ENCODE measurements at regions not wholly inside any gene's neighbourhood (a gene's known extent, or its start where the extent isn't known, plus 50 kb on each side); places are given as distances from the start of the nearest gene placed in this dataset.

GRCh38 chr3:73745526-73746191 is 120.9 kb upstream of the PDZRN3 start:
- Mint-ChIP-seq H3K27me3 (no peaks in the 10 kb centered on the region), H3K36me3 (no peaks in the 10 kb centered on the region), H3K9me3 (peaks cover 2 to 13% (median 5%) of the 10 kb centered on the region in 3 donors), H3K27ac (no peak overlapping the region), H3K4me1 (no peaks in the 10 kb centered on the region), H3K4me3 (no peak overlapping the region)
- no peaks in the 10 kb centered on the region for H3K27me3 ChIP-seq (replicated peaks in 1 of 2; ENCODE audit: control insufficient read depth in 2 of 2, extremely low read depth in 1 of 2, insufficient read depth in 2 of 2, low read length in 1 of 2)
- DNase-seq (no peak), ATAC-seq (replicated peaks in 1 of 4) (no peak)
- POLR2A ChIA-PET = no interaction called here
- H3K36me3 ChIP-seq (ENCODE audit: control insufficient read depth in 2 of 2, extremely low read depth in 1 of 2, insufficient read depth in 1 of 2, low read length in 1 of 2) = no peaks in the 10 kb centered on the region
- no peak overlapping the region for H3K27ac ChIP-seq (ENCODE audit: low read length)
- H3K9me3 ChIP-seq = no peaks in the 10 kb centered on the region
- no peaks in the 10 kb centered on the region for H3K4me1 ChIP-seq (ENCODE audit: control insufficient read depth in 1 of 2, extremely low read depth in 1 of 2, insufficient read depth in 2 of 2, low read length in 2 of 2)
- H3K4me3 ChIP-seq (ENCODE audit: control insufficient read depth in 1 of 2, extremely low read depth in 1 of 2, low read length in 1 of 2) = no peak overlapping the region
- CTCF ChIA-PET = no interaction called here
- 73% methylated on average over 3 of the region's 9 CpGs for WGBS (ENCODE audit: insufficient coverage)

- Histone ChIP-seq H3K4me3 (ENCODE audit: control insufficient read depth in 1 of 2, extremely low read depth in 1 of 2, low read length in 1 of 2) (no peak overlapping the region), H3K36me3 (ENCODE audit: control insufficient read depth in 2 of 2, extremely low read depth in 1 of 2, insufficient read depth in 1 of 2, low read length in 1 of 2) (no peaks in the 10 kb centered on the region), H3K4me1 (ENCODE audit: control insufficient read depth in 1 of 2, extremely low read depth in 1 of 2, insufficient read depth in 2 of 2, low read length in 2 of 2) (no peaks in the 10 kb centered on the region), H3K27ac (ENCODE audit: low read length) (no peak overlapping the region), H3K27me3 (replicated peaks in 1 of 2; ENCODE audit: control insufficient read depth in 2 of 2, extremely low read depth in 1 of 2, insufficient read depth in 2 of 2, low read length in 1 of 2) (no peaks in the 10 kb centered on the region), H3K9me3 (no peaks in the 10 kb centered on the region)
- Mint-ChIP-seq H3K4me1 (no peaks in the 10 kb centered on the region), H3K27me3 (no peaks in the 10 kb centered on the region), H3K4me3 (no peak overlapping the region), H3K27ac (no peak overlapping the region), H3K36me3 (no peaks in the 10 kb centered on the region), H3K9me3 (peaks cover 2 to 13% (median 5%) of the 10 kb centered on the region in 3 donors)
- no peak for ATAC-seq (replicated peaks in 1 of 4)
- no peak for DNase-seq
- WGBS (ENCODE audit: insufficient coverage) = no CpG with 5 or more reads among the region's 4 CpGs
- POLR2A ChIA-PET = no interaction called here
- CTCF ChIA-PET = no interaction called here
These were observed 118.8 kb upstream of the PDZRN3 start for GRCh38 chr3:73743551-73743950.

GRCh38 chr3:73739791-73740453 is 115.2 kb upstream of the PDZRN3 start:
- Histone ChIP-seq H3K4me1 (ENCODE audit: control insufficient read depth in 1 of 2, extremely low read depth in 1 of 2, insufficient read depth in 2 of 2, low read length in 2 of 2) (no peaks in the 10 kb centered on the region), H3K4me3 (ENCODE audit: control insufficient read depth in 1 of 2, extremely low read depth in 1 of 2, low read length in 1 of 2) (no peak overlapping the region), H3K27ac (ENCODE audit: low read length) (no peak overlapping the region), H3K27me3 (replicated peaks in 1 of 2; ENCODE audit: control insufficient read depth in 2 of 2, extremely low read depth in 1 of 2, insufficient read depth in 2 of 2, low read length in 1 of 2) (no peaks in the 10 kb centered on the region), H3K36me3 (ENCODE audit: control insufficient read depth in 2 of 2, extremely low read depth in 1 of 2, insufficient read depth in 1 of 2, low read length in 1 of 2) (no peaks in the 10 kb centered on the region), H3K9me3 (no peaks in the 10 kb centered on the region)
- H3K27me3 Mint-ChIP-seq = no peaks in the 10 kb centered on the region
- no peaks in the 10 kb centered on the region for H3K36me3 Mint-ChIP-seq
- ATAC-seq (replicated peaks in 1 of 4) (no peak), DNase-seq (no peak)
- CTCF ChIA-PET = no interaction called here
- H3K4me1 Mint-ChIP-seq = no peaks in the 10 kb centered on the region
- H3K27ac Mint-ChIP-seq = no peak overlapping the region
- H3K9me3 Mint-ChIP-seq = peaks cover 0 to 22% (median 3%) of the 10 kb centered on the region in 3 donors
- no peak overlapping the region for H3K4me3 Mint-ChIP-seq
- 53% methylated on average over 3 of the region's 5 CpGs for WGBS (ENCODE audit: insufficient coverage)
- POLR2A ChIA-PET = no interaction called here

GRCh38 chr3:73738711-73739110 is 114.0 kb upstream of the PDZRN3 start:
- H3K27ac Mint-ChIP-seq = no peak overlapping the region
- Histone ChIP-seq H3K4me1 (ENCODE audit: control insufficient read depth in 1 of 2, extremely low read depth in 1 of 2, insufficient read depth in 2 of 2, low read length in 2 of 2) (no peaks in the 10 kb centered on the region), H3K36me3 (ENCODE audit: control insufficient read depth in 2 of 2, extremely low read depth in 1 of 2, insufficient read depth in 1 of 2, low read length in 1 of 2) (no peaks in the 10 kb centered on the region), H3K4me3 (ENCODE audit: control insufficient read depth in 1 of 2, extremely low read depth in 1 of 2, low read length in 1 of 2) (no peak overlapping the region), H3K27me3 (replicated peaks in 1 of 2; ENCODE audit: control insufficient read depth in 2 of 2, extremely low read depth in 1 of 2, insufficient read depth in 2 of 2, low read length in 1 of 2) (no peaks in the 10 kb centered on the region), H3K27ac (ENCODE audit: low read length) (no peak overlapping the region), H3K9me3 (no peaks in the 10 kb centered on the region)
- ChIA-PET CTCF (no interaction called here), POLR2A (no interaction called here)
- no CpG with 5 or more reads among the region's 1 CpG for WGBS (ENCODE audit: insufficient coverage)
- no peaks in the 10 kb centered on the region for H3K4me1 Mint-ChIP-seq
- peaks cover 0 to 19% (median 0%) of the 10 kb centered on the region in 3 donors for H3K9me3 Mint-ChIP-seq
- no peak overlapping the region for H3K4me3 Mint-ChIP-seq
- ATAC-seq (replicated peaks in 1 of 4) (no peak), DNase-seq (no peak)
- no peaks in the 10 kb centered on the region for H3K36me3 Mint-ChIP-seq
- no peaks in the 10 kb centered on the region for H3K27me3 Mint-ChIP-seq

- no peaks in the 10 kb centered on the region for H3K36me3 Mint-ChIP-seq
- Histone ChIP-seq H3K27ac (ENCODE audit: low read length) (no peak overlapping the region), H3K4me1 (ENCODE audit: control insufficient read depth in 1 of 2, extremely low read depth in 1 of 2, insufficient read depth in 2 of 2, low read length in 2 of 2) (no peaks in the 10 kb centered on the region), H3K4me3 (ENCODE audit: control insufficient read depth in 1 of 2, extremely low read depth in 1 of 2, low read length in 1 of 2) (no peak overlapping the region), H3K9me3 (no peaks in the 10 kb centered on the region), H3K36me3 (ENCODE audit: control insufficient read depth in 2 of 2, extremely low read depth in 1 of 2, insufficient read depth in 1 of 2, low read length in 1 of 2) (no peaks in the 10 kb centered on the region), H3K27me3 (replicated peaks in 1 of 2; ENCODE audit: control insufficient read depth in 2 of 2, extremely low read depth in 1 of 2, insufficient read depth in 2 of 2, low read length in 1 of 2) (no peaks in the 10 kb centered on the region)
- POLR2A ChIA-PET = no interaction called here
- H3K27ac Mint-ChIP-seq = no peak overlapping the region
- no peaks in the 10 kb centered on the region for H3K4me1 Mint-ChIP-seq
- DNase-seq (no peak), ATAC-seq (replicated peaks in 1 of 4) (no peak)
- WGBS (ENCODE audit: insufficient coverage) = no CpG with 5 or more reads among the region's 3 CpGs
- peaks cover 4 to 14% (median 8%) of the 10 kb centered on the region in 3 donors for H3K9me3 Mint-ChIP-seq
- H3K4me3 Mint-ChIP-seq = no peak overlapping the region
- H3K27me3 Mint-ChIP-seq = no peaks in the 10 kb centered on the region
- CTCF ChIA-PET = no interaction called here
These were observed 109.7 kb upstream of the PDZRN3 start for GRCh38 chr3:73734211-73735089.

DNA sequence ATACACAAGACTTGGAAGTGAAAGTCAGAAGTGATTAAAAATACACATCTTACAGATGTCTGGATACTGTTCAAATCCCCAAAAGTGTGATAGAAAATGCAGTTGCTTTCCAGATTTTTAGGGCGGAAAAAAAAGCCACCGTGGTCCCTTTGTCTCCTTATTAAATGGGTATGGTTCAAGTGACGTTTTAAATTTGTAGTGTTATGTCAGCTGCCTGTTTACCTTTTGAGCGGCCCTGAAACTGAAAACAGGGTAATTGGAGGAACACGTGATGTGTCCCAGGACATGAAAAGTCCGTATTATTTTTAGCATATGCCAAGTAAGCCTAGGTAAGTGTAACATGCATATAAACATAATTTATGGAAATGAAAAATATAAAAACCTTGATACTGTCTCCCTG is 109.0 kb upstream of the PDZRN3 start:
- no peak overlapping the region for H3K27ac Mint-ChIP-seq
- ChIA-PET CTCF (no interaction called here), POLR2A (no interaction called here)
- Histone ChIP-seq H3K36me3 (ENCODE audit: control insufficient read depth in 2 of 2, extremely low read depth in 1 of 2, insufficient read depth in 1 of 2, low read length in 1 of 2) (no peaks in the 10 kb centered on the region), H3K9me3 (no peaks in the 10 kb centered on the region), H3K4me1 (ENCODE audit: control insufficient read depth in 1 of 2, extremely low read depth in 1 of 2, insufficient read depth in 2 of 2, low read length in 2 of 2) (no peaks in the 10 kb centered on the region), H3K27me3 (replicated peaks in 1 of 2; ENCODE audit: control insufficient read depth in 2 of 2, extremely low read depth in 1 of 2, insufficient read depth in 2 of 2, low read length in 1 of 2) (no peaks in the 10 kb centered on the region), H3K27ac (ENCODE audit: low read length) (no peak overlapping the region), H3K4me3 (ENCODE audit: control insufficient read depth in 1 of 2, extremely low read depth in 1 of 2, low read length in 1 of 2) (no peak overlapping the region)
- H3K36me3 Mint-ChIP-seq = no peaks in the 10 kb centered on the region
- ATAC-seq (replicated peaks in 1 of 4) = no peak
- no peak for DNase-seq
- no peaks in the 10 kb centered on the region for H3K4me1 Mint-ChIP-seq
- no peak overlapping the region for H3K4me3 Mint-ChIP-seq
- H3K27me3 Mint-ChIP-seq = no peaks in the 10 kb centered on the region
- peaks cover 4 to 14% (median 8%) of the 10 kb centered on the region in 3 donors for H3K9me3 Mint-ChIP-seq
- 62% methylated on average over 4 of the region's 6 CpGs for WGBS (ENCODE audit: insufficient coverage)
